Stimulated activated CD8-positive, alpha-beta memory T cell treated with anti-CD3 and anti-CD28 coated beads, Interleukin-15, amount 100 ng/mL, for 1 hour (primary cell): ENCODE measurements at regions not wholly inside any gene's neighbourhood (a gene's known extent, or its start where the extent isn't known, plus 50 kb on each side); places are given as distances from the start of the nearest gene placed in this dataset.
"Not testable (repeated sequence)": the region's sequence is repeated elsewhere in the genome, so short reads cannot be mapped to it uniquely, and the experiment has no call there.

Experiments
- DNase-seq: peaks from one replicate; pipeline ENCODE4 v3.0.0-alpha.2; 2020; ENCODE audit warnings: low read depth

GRCh38 chr10:78458983-78459638, 425.4 kb downstream of the RPS24 start:
- DNase-seq, result no peak

DNA sequence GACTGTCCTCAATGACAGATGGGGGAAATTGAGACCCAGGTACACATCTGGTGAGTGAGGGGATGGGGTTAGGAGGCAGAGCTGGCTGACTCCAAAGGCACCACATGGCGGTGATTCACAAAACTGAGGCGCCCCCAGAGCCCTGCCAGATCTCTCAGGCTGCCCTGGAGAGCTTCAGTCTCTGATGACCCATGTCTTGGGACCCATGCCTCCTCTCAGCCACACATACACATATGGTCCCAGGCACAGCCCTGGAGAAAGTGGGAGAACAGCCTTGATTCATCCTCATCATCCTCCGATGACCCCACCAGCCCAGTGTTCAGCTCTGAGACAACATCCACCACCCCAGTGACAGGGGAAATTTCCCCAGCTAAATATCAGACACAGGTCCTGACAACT, 426.0 kb downstream of the RPS24 start:
- DNase-seq, result no peak

GRCh38 chr10:78460204-78460603, 426.5 kb downstream of the RPS24 start:
- no peak for DNase-seq

- no peak for DNase-seq
Measured at GRCh38 chr10:78461333-78461732, 427.7 kb downstream of the RPS24 start.

DNA sequence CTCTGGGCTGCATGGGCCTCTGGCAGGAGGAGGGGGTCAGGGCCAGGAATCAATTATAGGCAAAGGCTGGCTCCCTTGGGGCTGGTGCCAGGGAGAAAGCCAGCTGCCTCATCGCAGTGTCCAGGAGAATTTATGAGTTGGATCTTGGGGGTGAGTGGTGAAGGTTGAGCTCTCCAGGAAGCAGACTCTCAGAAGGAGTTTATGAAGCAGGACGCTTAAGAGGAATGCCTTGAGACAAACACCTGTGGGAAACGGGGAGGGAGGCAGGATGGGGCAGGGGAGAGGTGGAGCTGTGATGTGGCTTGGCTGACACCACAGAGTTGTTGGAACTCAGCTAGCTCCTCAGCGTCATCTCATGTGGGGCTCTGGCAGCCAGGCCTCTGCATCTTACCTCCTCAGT, 428.5 kb downstream of the RPS24 start:
- no peak for DNase-seq

- no peak for DNase-seq
Measured at GRCh38 chr10:78462726-78463228, 429.1 kb downstream of the RPS24 start.

- DNase-seq, result no peak
Measured at GRCh38 chr10:78464118-78464855, 430.6 kb downstream of the RPS24 start.

DNA sequence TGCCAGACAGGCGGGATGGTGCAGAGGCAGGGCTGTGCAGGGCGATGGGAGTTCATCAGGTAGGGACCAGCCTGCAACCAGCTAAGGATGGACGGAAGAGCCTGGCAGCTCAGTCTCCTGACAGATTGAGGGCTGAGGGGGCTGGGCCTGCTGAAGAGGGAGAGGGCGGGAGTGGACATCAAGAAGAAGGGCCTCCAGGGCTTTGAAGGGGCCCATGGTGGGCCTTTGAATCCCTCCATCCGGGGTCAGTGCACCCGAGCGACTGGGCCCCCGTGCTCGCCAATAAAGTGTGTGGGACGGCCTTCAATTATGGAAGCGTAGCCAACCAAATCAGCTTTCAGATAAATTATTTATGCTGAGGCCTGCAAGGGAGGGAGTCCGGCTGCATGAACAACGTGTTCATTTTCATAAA, 431.2 kb downstream of the RPS24 start:
- DNase-seq, result no peak

- DNase-seq, result no peak
Measured at GRCh38 chr10:78465431-78465830, 431.8 kb downstream of the RPS24 start.

DNA sequence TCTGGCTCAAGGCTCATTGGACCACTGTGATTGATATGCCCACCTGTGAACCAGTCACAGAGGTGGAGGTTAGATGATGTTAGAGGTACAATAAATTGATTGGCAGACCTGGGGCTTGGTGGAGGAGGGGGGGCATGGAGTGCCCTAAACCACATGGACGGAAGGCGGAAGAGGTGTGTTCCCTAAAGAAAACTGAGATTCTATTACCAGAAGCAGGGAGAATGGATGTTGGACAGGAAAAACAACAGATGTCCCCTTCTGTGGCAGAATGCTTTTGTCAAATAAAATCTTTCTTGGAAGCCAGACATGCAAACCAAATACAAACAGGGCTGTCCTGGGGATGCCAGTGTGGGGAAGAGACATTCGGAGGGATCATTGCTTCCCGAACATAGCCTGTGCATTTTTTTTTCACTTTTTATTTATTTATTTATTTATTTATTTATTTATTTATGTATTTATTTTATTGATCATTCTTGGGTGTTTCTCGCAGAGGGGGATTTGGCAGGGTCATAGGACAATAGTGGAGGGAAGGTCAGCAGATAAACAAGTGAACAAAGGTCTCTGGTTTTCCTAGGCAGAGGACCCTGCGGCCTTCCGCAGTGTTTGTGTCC, 433.9 kb downstream of the RPS24 start:
- DNase-seq, result no peak

DNA sequence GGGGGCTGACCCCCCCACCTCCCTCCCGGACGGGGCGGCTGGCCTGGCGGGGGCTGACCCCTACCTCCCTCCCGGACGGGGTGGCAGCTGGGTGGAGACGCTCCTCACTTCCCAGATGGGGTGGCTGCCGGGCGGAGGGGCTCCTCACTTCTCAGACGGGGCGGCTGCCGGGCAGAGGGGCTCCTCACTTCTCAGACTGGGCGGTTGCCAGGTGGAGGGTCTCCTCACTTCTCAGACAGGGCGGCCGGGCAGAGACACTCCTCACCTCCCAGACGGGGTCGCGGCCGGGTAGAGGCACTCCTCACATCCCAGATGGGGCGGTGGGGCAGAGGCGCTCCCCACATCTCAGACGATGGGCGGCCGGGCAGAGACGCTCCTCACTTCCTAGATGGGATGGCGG, 435.1 kb downstream of the RPS24 start:
- not testable (repeated sequence) for DNase-seq

- DNase-seq, result no peak
Measured at GRCh38 chr10:78470267-78471103, 436.8 kb downstream of the RPS24 start.

DNA sequence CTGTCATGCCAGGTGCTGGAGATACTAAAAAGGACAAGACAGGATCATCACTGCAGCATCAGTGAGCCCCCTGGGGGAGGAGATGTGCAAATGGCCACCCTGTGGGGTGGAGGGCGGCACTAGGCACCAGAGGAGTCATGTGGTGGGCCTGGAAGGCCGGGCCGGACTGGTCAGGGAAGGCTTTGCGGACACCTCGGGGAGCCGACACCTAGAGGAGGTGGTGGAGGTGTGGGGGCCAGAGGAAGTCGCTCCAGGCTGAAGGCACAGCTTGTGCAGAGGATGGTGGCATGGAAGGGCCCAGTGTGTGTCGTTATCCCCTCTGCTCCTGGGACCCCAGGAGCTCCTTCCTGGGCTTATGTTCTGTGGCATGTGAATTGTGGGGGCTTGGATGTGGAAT, 437.7 kb downstream of the RPS24 start:
- DNase-seq, result no peak

DNA sequence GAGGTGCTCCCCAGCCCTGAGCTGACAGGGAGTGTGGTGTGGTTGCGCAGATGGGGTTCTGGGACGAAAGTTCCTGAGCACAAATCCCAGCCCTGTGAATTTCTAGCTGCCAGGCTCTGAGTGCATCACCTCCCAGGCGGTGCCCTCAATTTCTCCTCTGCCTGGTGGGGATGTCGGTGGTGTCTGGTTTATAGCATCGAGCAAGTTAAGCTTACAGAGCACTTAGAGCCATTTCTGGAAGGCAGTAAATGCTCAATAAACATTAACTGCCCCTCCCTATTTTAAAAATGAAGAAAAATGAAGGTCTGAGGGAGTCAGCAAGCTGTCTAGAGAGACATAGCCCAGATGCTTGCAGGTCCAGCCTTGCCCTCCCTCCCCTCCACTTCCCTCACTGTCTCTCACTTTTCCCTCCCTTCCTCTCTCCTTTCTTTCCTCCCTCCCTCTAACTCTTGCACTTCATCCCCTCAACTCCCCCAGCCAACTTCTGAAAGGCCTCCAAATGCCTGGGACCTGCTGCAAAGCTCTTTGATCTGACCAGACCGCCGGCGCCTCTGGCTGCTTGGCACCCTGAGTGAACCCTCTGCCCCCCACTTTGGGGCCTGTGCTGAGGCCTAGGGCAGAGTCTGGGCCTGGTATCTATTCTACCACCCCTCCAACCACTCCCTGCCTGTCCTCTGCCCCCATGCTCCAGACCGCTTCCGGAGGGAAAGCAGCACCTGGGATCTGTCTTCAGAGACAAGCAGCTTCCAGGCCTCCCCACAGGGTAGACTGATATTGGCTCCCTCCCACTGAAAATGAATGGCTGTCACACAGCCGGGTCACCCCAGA, 438.3 kb downstream of the RPS24 start:
- DNase-seq, result no peak

DNA sequence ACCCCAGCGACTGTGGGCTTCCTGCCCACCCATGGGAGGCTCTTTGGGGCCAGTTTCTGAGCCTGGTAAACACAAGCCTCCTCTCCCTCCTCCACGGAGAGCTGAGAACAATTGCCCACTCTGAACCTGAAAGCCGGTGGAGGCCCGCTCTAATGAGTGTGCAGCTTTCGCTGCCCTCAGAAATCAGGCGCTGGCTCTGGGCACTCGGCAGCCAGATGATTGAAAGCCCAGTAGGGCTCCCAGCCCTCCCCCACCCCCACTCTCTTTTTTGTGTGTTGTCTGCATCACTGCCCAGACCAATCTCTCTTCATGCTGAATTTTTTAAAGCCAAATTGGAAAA, 438.9 kb downstream of the RPS24 start:
- DNase-seq, result no peak

DNA sequence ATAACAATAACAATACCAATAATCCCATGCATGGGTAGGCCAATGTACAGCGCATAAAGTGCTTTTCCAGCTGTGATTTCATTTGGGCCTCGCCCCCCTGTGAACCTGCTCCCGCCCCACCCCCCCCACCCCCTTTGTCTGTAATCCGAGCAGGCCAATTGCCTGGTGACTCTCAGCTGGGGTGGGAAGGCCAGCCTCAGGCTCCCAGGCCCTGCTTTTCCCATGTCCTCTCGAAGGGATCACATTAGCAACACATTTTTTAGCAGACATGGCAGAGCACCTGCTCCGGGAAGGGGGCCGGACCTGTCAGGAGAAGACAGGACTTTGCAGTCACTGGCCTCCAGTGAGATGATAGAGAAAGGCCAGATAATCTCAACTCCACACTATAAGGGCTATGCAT, 439.3 kb downstream of the RPS24 start:
- no peak for DNase-seq

DNA sequence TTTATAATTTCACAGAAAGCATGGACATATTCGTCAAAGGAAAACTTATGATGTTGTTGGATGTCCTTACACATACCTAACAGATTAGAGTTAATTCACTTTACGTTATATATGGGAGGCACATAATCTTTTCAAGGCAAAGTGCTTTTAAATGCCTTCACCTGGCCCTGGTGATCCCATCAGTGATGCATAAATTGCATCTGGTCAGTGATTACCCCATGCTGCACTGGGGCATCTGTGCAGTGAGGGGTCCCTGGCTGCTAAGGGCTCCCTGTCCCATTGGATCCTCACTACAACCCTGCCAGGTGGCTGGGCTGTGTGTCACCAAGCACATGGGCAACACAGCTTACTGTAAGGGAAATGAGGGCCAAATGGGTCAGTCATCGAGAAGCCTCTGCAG, 441.1 kb downstream of the RPS24 start:
- DNase-seq, result no peak

- DNase-seq, result no peak
Measured at GRCh38 chr10:78475437-78475836, 441.8 kb downstream of the RPS24 start.

DNA sequence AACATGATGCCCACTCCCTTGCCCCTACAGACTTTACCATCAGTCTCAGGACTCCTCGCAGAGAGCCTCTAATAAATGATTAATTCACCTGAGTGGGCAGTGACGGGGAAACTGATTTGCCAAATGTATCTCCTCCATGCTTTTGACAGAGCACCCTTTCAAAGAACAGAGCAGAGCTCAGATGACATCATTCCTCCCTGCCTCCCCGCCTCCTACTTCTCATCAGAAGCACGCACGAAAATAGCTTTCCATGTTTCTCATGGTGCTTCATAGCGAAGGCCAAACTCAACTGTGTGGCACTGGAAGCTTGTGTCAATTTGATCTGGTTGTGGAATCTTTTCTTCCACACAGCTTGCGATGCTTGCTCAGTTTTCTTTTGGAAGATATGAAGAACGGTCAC, 442.5 kb downstream of the RPS24 start:
- DNase-seq, result no peak

DNA sequence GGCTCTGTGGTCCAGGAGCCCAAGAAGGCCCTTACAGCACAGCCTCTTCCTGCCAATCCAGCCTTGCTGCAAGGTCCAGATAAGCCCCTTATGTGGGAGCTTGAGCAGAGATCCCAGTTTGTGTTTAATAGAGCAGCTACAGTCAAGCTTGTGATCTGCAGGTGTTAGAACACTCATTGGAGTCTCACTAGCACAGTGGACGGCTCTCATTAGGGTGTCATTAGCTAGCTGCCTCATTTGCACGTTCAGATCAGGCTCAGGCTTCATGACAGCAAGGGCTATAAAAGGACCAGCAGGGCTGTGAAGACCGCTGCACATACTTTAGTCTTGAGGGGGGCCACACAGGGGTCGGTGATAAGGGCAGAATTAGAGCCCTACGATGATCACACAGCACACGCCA, 443.2 kb downstream of the RPS24 start:
- DNase-seq, result no peak

DNA sequence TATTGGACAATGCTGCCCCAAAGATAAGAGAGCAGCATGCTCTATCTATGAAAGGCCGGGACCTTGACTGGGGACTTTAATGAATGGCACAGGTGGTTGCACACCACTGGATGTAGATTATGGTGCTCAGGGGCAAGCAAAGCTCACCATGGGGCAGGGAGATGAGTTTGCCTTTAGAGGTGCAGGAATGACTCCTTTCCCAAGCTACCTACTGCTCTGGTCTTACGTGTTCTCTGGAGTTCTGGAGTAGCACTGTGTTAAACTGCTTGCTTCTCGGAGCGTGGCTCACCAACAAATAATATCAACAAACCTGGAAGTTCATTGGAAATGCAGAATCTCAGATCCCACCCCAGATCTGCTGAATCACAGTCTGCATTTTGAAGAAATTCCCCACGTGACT, 445.3 kb downstream of the RPS24 start:
- DNase-seq, result no peak

DNA sequence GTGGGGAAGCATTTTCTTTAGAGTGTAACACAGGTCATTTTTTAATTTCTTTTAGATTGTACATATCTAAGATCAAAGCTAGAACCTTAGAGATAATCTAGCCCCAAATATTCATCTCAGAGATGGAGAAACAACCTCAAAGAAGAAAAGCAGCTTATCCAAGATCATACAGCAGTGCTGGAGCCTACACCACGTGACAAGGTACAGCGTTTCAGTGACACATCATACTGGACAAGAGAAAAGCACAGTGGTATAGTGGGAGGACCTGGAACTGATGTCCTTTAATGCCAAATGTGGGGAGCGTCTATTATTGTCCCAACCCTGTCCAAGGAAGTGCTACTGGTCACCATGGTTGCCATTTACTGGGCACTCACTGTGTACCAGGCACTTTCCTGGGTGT, 445.8 kb downstream of the RPS24 start:
- no peak for DNase-seq
